ENCODE measurements at regions not wholly inside any gene's neighbourhood (a gene's known extent, or its start where the extent isn't known, plus 50 kb on each side); places are given as distances from the start of the nearest gene placed in this dataset.

DNA sequence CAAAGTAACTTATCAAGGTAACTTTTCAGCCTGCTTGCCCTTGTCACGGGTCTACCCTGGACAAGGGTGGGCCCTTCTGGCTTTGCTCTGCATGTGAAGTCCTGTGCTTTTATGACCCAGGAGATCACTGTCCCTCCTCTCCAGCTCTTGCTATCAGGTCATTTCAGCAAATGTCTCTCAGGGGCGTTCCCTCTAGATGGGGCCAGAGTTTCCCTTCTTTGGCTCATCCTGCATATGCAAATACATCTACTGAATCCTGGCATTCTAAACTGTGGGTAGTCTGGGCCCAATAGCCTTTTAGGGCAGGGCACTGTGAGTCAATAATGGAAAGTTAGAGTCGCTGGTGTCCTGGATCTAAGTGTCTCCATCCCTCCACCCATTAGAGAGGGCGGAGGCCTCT, 366.9 kb upstream of the USP24 start:
- TF ChIP-seq, protein P1, sequence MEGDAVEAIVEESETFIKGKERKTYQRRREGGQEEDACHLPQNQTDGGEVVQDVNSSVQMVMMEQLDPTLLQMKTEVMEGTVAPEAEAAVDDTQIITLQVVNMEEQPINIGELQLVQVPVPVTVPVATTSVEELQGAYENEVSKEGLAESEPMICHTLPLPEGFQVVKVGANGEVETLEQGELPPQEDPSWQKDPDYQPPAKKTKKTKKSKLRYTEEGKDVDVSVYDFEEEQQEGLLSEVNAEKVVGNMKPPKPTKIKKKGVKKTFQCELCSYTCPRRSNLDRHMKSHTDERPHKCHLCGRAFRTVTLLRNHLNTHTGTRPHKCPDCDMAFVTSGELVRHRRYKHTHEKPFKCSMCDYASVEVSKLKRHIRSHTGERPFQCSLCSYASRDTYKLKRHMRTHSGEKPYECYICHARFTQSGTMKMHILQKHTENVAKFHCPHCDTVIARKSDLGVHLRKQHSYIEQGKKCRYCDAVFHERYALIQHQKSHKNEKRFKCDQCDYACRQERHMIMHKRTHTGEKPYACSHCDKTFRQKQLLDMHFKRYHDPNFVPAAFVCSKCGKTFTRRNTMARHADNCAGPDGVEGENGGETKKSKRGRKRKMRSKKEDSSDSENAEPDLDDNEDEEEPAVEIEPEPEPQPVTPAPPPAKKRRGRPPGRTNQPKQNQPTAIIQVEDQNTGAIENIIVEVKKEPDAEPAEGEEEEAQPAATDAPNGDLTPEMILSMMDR (conservative IDR thresholded peaks at IDR 0.05; ENCODE audit: low read depth, low read length), result no peak
- no peak for TF ChIP-seq EZH2phosphoT487 (IDR thresholded peaks at IDR 0.05; ENCODE audit: borderline replicate concordance, low read length)
- no peak for TF ChIP-seq EZH2 (IDR thresholded peaks at IDR 0.05; ENCODE audit: low read length, unreplicated experiment)
